Activated CD8-positive, alpha-beta memory T cell treated with anti-CD3 and anti-CD28 coated beads for 4 hours (primary cell): ENCODE measurements at regions not wholly inside any gene's neighbourhood (a gene's known extent, or its start where the extent isn't known, plus 50 kb on each side); places are given as distances from the start of the nearest gene placed in this dataset.

Experiments used
- DNase-seq, 2 donors: peaks; one replicate each; pipeline ENCODE4 v3.0.0-alpha.2; 2020; ENCODE audit warnings: low read depth in 2 of 2

- DNase-seq, result no peak
Observed at GRCh38 chr16:17861981-17862479, 391.3 kb upstream of the XYLT1 start.

DNA sequence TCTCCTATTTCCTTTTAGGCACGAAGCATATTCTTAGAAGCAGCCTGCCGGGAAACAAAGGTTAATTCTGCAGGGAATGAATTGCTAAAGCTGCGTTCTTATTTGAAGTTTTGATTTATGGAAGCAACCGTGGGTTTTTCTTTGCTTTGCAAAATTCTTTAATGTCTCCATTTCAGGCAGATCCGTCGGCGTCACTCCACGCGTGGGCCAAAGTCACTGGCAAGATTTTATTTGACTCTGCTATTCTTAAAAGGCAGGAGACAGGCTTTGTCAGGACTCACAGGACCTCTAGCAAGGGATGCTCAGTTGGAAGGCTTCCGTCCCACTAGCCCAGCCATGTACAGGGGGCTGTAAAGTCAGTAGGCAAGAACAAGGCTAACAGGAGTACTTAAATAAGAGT lies 387.3 kb upstream of the XYLT1 start:
- DNase-seq, result no peak

GRCh38 chr16:17853958-17854357 lies 383.2 kb upstream of the XYLT1 start:
- no peak for DNase-seq

- DNase-seq, result no peak
Observed at GRCh38 chr16:17852977-17853702, 382.4 kb upstream of the XYLT1 start.

- no peak for DNase-seq
Observed at GRCh38 chr16:17850581-17851250, 380.0 kb upstream of the XYLT1 start.

DNA sequence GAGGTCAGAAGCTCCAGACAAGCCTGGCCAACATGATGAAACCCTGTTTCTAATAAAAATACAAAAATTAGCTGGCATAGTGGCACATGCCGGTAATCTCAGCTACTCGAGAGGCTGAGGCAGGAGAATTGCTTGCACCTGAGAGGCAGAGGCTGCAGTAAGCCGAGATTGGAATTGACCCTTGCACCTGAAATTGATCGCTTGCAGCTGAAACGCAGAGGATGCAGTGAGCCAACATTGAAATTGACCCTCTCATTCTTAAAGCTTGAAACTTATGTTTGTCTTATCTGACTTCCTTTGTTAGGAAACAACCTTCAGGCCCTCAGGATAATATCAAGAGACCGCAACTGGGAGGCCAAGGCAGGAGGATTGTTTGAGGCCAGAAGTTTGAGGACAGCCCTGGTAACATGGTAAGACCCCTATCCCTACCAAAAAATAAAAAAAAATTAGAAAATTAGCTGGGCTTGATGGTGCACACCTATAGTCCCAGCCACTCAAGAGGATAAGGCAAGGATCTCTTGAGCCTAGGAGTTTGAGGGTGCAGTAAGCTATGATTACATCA lies 376.6 kb upstream of the XYLT1 start:
- no peak for DNase-seq

DNA sequence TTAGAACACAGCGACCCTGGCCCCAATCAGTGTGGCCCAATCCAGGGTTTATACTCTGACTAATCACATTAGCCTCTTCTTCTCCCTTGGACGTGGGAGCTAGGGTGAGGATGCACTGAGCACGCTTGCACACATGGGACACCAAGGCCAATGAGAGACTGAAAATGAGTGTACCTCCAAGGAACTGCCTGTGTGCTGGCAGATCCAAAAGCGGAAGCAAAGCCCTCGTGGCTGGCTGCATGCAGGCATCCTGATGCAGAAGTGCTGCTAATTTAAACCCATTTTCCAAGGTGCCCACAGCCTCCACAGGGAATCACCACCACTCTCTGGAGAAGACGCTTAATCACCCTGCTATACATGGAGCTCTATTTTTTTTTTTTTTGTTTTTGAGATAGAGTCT lies 375.3 kb upstream of the XYLT1 start:
- DNase-seq, result no peak

- DNase-seq, result no peak
Observed at GRCh38 chr16:17845031-17845430, 374.3 kb upstream of the XYLT1 start.

- no peak for DNase-seq
Observed at GRCh38 chr16:17843905-17844304, 373.1 kb upstream of the XYLT1 start.

GRCh38 chr16:17839907-17840306 lies 369.1 kb upstream of the XYLT1 start:
- no peak for DNase-seq

DNA sequence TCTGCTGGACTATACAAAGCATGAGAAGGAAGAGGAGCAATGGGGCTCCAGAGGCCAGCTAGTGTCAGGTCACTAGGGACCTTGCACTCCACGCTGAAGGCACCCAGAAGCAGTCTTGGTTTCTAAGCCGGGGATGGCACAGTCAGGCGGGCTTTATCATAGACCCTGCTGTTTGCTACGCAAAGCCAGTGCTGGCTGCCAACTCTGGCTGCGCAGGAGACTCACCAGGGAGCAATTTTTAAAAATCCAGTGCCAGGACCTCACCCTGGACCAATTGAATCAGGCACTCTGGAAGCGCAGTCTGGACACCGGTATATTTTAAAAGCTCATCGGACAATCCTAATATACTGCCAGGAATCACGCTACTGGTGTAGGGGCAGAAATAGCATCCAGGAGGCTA lies 368.5 kb upstream of the XYLT1 start:
- DNase-seq, result no peak

- no peak for DNase-seq
Observed at GRCh38 chr16:17836868-17837602, 366.3 kb upstream of the XYLT1 start.

DNA sequence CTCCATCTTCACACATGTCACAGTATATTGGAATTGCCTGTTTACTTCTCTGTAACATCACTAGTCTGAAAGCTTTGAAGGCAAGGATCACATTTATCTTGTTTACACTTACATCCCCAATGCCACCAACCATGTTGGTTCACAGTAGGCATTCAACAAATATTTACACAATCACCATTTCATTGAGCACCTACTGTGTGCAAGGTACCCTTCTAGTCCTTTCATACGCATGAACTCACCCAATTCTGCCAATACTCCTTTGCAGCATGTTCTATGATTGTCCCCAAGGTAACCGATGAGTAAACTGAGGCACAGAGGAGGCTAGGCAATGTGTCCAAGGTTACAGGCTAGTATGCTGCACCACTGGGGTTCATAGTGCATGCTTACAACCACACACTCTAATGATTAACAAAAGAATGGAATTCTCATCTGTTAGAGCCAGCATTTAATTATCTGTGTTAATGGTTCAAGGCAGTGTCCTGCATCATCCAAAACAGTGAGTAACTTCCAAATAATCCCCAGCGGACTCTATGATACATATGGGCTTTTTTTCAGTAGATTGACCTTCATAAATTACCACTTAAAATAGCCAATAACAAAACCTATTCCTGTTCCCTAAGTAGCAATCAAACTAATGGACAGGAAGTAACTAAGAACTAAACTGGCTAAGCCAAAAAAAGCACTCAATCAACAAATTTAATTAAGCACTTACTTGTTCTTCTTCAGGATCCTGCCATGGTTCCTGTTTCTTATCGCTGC lies 364.5 kb upstream of the XYLT1 start:
- no peak for DNase-seq

DNA sequence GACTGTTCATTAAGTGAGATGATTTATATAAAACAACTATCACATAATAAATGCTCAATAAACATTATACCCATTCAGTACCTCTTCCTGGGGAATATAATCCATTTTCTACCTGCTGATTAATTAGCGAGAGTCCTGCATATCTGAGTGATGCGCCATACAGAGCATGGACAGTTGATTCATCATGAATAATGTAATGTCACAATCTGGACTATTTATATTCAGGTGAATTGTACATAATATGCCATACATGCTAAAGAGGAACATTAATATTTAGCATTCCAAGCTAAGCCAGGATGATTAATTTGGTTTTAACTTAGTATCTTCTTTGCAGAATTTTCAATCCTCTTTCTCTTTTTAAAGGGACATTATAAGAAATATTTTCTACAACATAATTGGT lies 362.0 kb upstream of the XYLT1 start:
- no peak for DNase-seq

DNA sequence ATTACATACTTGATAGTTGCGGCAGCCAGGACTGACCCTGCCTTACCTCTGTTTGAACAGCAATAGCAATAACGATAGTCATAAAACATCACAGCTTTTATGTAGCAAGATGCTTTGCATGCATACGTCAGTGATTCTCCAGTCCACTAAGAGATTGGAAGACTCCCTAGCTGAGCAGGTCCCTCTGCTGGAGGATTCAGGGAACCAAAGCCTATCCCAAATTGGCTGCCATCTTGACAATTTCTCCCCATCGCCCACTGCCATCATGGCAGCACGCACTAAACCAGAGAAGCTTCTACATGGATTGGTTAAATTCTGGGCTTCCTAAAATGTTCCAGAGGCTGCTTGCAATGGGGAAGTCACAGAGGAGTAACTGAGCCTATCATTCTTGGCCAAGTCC lies 360.6 kb upstream of the XYLT1 start:
- DNase-seq, result no peak

- DNase-seq, result no peak
Observed at GRCh38 chr16:17830651-17831050, 359.9 kb upstream of the XYLT1 start.

- DNase-seq, result no peak
Observed at GRCh38 chr16:17829811-17830210, 359.1 kb upstream of the XYLT1 start.

DNA sequence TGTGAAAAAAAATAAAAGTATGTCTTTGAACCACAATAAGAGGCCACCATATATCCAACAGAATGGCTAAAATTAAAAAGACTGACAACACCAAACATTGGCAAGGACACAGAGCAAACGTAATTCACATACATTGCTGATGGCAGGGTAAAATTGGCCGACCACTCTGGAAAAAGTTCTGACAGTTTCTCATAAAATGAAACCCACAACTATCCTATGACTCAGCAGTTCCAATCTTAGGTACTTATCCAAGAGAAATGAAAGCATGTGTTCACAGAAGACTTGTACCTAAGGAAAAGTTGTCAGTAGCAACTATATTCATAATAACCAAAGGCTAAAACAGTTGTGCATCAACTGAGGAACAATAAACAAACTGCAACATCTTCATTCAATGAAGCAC lies 357.3 kb upstream of the XYLT1 start:
- no peak for DNase-seq

GRCh38 chr16:17827313-17827712 lies 356.6 kb upstream of the XYLT1 start:
- no peak for DNase-seq

DNA sequence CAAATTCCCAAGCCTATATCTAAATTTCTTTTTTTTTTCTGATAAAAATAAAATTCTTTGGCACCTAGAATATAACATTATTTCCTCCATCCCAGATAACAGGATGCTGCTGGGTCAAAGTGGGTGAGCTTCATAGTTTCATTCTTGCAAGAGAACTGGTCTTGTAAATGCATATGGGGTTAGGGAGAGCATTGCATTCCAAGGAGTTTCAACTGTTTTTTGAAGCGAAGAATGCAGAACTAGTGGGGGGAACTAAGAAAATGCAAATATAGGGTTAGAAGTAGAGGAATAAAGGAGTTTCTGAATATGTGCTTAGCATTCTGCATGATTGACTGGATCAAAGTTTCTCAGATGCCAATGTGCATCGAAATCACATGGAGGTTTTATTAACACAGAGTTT lies 347.2 kb upstream of the XYLT1 start:
- no peak for DNase-seq

DNA sequence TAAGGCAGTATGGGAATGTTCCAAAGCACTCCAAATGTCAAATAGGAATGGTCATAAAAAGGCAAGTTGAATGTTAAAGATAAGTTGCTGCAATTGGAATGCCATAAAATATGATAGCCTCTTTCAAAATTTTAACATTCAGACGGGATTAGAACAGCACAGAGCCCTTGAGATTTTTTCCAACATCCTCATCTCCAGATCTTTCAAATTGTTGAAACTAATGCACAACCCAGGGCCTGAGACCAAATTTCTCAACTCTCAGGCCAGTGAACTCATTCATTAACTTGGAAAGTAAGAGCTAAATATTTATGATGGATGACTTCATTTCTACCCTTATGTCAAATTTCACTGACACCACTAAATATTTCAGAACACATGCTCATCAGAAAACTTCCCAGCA lies 346.5 kb upstream of the XYLT1 start:
- no peak for DNase-seq

DNA sequence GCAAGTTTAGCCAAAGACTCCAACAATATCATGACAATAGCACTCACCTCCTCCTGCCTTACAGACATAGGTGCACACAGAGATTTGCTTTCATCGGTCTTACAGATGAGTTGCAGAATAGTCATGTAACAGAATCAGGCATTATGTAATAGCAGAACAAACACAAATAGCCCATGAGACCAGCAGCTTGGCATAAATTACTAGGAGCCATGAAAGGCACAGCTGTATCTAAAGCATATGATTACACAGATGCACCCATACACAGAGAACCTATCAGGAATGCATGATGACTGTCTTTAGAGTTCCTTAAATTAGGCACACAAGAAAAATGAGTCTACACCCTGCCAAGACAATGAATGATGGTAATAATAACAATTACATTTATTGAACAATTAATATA lies 342.0 kb upstream of the XYLT1 start:
- DNase-seq, result no peak
